ENCODE measurements at regions not wholly inside any gene's neighbourhood (a gene's known extent, or its start where the extent isn't known, plus 50 kb on each side); places are given as distances from the start of the nearest gene placed in this dataset.

DNA sequence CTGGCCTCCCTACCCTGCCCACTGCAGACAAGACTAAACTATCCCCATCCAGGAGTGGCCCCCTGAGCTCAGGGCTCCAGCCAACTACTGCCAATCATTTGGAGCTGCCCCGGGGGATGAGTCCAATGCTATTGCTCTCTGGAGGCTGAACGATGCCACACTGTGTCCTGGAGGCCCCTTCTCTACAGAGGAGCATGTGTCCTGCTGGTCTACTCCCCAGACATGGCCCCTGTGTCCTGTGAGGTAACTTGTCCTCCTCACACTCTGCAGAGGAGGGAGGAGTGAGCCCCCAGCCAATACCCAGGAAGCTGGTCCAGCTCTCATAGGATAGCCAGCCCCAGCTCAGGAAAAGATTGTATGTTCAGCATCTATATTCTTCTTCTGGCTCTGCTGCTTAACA lies 159.1 kb upstream of the GPR12 start:
- H3K9me3 ChIP-seq (ENCODE audit: control insufficient read depth in 2 of 3, insufficient read depth in 1 of 3, low read length in 3 of 3), result no peaks in the 10 kb centered on the region
- DNase-seq (no peak), FAIRE-seq (no peak)
- H3K4me1 ChIP-seq (ENCODE audit: control insufficient read depth in 2 of 3, insufficient read depth in 2 of 3, low read depth in 1 of 3, low read length in 3 of 3), result no peaks in the 10 kb centered on the region
- no peak overlapping the region for H3K4me3 ChIP-seq (ENCODE audit: low read length in 3 of 3)
- TF ChIP-seq, protein P1, sequence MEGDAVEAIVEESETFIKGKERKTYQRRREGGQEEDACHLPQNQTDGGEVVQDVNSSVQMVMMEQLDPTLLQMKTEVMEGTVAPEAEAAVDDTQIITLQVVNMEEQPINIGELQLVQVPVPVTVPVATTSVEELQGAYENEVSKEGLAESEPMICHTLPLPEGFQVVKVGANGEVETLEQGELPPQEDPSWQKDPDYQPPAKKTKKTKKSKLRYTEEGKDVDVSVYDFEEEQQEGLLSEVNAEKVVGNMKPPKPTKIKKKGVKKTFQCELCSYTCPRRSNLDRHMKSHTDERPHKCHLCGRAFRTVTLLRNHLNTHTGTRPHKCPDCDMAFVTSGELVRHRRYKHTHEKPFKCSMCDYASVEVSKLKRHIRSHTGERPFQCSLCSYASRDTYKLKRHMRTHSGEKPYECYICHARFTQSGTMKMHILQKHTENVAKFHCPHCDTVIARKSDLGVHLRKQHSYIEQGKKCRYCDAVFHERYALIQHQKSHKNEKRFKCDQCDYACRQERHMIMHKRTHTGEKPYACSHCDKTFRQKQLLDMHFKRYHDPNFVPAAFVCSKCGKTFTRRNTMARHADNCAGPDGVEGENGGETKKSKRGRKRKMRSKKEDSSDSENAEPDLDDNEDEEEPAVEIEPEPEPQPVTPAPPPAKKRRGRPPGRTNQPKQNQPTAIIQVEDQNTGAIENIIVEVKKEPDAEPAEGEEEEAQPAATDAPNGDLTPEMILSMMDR (IDR thresholded peaks at IDR 0.05; ENCODE audit: borderline replicate concordance, extremely low read depth, insufficient read depth), result no peak
- intact Hi-C loops (cut with DNase I), result no loop called here
- no peaks in the 10 kb centered on the region for H3K27me3 ChIP-seq (ENCODE audit: control insufficient read depth, insufficient read depth, low read length)
- H3K36me3 ChIP-seq (ENCODE audit: control insufficient read depth in 2 of 3, insufficient read depth in 3 of 3, low read length in 3 of 3), result no peaks in the 10 kb centered on the region
- H3K27ac ChIP-seq (ENCODE audit: low read depth in 2 of 2, low read length in 2 of 2), result no peak overlapping the region
- H3K9ac ChIP-seq (ENCODE audit: low read length in 3 of 3), result no peak overlapping the region

DNA sequence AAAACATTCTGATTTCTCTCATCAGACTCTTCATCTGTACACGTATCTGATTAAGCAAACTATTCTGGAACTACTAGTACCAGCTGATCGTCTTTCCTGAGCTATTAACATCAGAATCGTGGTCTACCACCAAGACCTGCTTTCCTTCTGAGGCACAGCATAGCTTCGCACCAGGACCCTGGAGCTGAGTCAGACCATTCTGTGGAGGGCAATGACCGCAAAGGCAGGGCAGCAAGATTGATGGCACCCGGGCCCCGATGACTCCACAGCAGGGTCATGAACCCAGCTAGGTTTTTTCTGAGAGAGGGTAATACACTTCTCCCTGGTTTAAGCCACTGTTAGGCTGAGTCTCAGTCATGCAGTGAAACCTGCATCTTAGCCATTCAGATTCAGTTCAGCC lies 158.7 kb upstream of the GPR12 start:
- no peak for DNase-seq
- FAIRE-seq, result no peak
- Histone ChIP-seq H3K9ac (ENCODE audit: low read length in 3 of 3) (no peak overlapping the region), H3K4me3 (ENCODE audit: low read length in 3 of 3) (no peak overlapping the region), H3K4me1 (ENCODE audit: control insufficient read depth in 2 of 3, insufficient read depth in 2 of 3, low read depth in 1 of 3, low read length in 3 of 3) (no peaks in the 10 kb centered on the region), H3K36me3 (ENCODE audit: control insufficient read depth in 2 of 3, insufficient read depth in 3 of 3, low read length in 3 of 3) (no peaks in the 10 kb centered on the region), H3K27ac (ENCODE audit: low read depth in 2 of 2, low read length in 2 of 2) (no peak overlapping the region), H3K27me3 (ENCODE audit: control insufficient read depth, insufficient read depth, low read length) (no peaks in the 10 kb centered on the region), H3K9me3 (ENCODE audit: control insufficient read depth in 2 of 3, insufficient read depth in 1 of 3, low read length in 3 of 3) (no peaks in the 10 kb centered on the region)
- TF ChIP-seq, protein P1 (IDR thresholded peaks at IDR 0.05; ENCODE audit: borderline replicate concordance, extremely low read depth, insufficient read depth), result no peak
- intact Hi-C loops (cut with DNase I), result no loop called here

DNA sequence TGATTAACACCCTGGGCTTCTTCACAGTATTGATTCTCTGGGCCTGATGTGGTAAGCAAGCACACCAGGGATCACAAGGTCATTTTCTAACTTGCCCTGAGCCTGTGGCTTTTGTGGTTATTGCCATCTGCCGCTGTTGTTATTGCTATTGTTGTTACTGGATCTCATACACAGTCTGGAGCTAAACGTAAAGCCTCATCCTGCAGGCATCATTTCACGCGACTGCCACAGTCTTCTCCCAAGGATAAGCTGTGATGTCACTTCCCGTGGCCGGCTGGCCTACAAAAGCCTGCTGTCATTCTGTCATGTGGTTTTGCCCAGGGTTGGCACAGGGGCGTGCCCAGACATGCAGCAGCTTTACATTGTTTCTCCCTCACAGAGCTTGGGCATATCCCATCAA lies 154.0 kb upstream of the GPR12 start:
- H3K36me3 ChIP-seq (ENCODE audit: control insufficient read depth in 2 of 3, insufficient read depth in 3 of 3, low read length in 3 of 3), result no peaks in the 10 kb centered on the region
- H3K27ac ChIP-seq (ENCODE audit: low read depth in 2 of 2, low read length in 2 of 2), result no peak overlapping the region
- no peaks in the 10 kb centered on the region for H3K4me1 ChIP-seq (ENCODE audit: control insufficient read depth in 2 of 3, insufficient read depth in 2 of 3, low read depth in 1 of 3, low read length in 3 of 3)
- no peak overlapping the region for H3K9ac ChIP-seq (ENCODE audit: low read length in 3 of 3)
- no peak for DNase-seq
- H3K27me3 ChIP-seq (ENCODE audit: control insufficient read depth, insufficient read depth, low read length), result no peaks in the 10 kb centered on the region
- no peaks in the 10 kb centered on the region for H3K9me3 ChIP-seq (ENCODE audit: control insufficient read depth in 2 of 3, insufficient read depth in 1 of 3, low read length in 3 of 3)
- no peak for FAIRE-seq
- TF ChIP-seq, protein P1 (IDR thresholded peaks at IDR 0.05; ENCODE audit: borderline replicate concordance, extremely low read depth, insufficient read depth), result no peak
- H3K4me3 ChIP-seq (ENCODE audit: low read length in 3 of 3), result no peak overlapping the region
- intact Hi-C loops (cut with DNase I), result no loop called here

DNA sequence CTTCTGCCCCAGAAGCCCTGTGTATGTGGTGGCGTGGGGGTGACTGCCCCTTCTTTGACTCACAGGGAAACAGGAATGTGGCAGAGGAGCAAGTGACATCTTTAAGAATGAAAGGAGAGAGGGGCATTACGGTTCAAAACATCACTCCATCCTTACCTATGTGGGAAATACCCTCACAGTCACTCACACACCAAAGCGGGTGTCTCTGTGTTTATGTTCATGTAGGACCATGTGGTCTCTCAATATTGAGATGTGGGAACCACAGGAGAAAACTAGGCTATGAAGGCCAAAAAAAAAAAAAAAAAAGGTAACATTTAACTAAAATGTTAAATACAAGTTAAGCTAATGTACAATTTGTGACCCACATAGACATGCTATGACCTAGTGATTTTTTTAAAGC lies 153.6 kb upstream of the GPR12 start:
- H3K9ac ChIP-seq (ENCODE audit: low read length in 3 of 3), result no peak overlapping the region
- H3K27me3 ChIP-seq (ENCODE audit: control insufficient read depth, insufficient read depth, low read length), result no peaks in the 10 kb centered on the region
- no peak for FAIRE-seq
- intact Hi-C loops (cut with DNase I), result no loop called here
- no peaks in the 10 kb centered on the region for H3K36me3 ChIP-seq (ENCODE audit: control insufficient read depth in 2 of 3, insufficient read depth in 3 of 3, low read length in 3 of 3)
- no peaks in the 10 kb centered on the region for H3K9me3 ChIP-seq (ENCODE audit: control insufficient read depth in 2 of 3, insufficient read depth in 1 of 3, low read length in 3 of 3)
- no peak overlapping the region for H3K27ac ChIP-seq (ENCODE audit: low read depth in 2 of 2, low read length in 2 of 2)
- H3K4me3 ChIP-seq (ENCODE audit: low read length in 3 of 3), result no peak overlapping the region
- TF ChIP-seq, protein P1 (IDR thresholded peaks at IDR 0.05; ENCODE audit: borderline replicate concordance, extremely low read depth, insufficient read depth), result no peak
- no peaks in the 10 kb centered on the region for H3K4me1 ChIP-seq (ENCODE audit: control insufficient read depth in 2 of 3, insufficient read depth in 2 of 3, low read depth in 1 of 3, low read length in 3 of 3)
- no peak for DNase-seq

Measured in kidney (tissue), 13 donors.